WTC11 (cell line): ENCODE measurements at regions not wholly inside any gene's neighbourhood (a gene's known extent, or its start where the extent isn't known, plus 50 kb on each side); places are given as distances from the start of the nearest gene placed in this dataset.

Experiments
- ATAC-seq: fragments of 200-7000 bp; cut with Tn5 transposase; 2 replicates; pipeline ENCODE4 v1.10.0; 2021; ENCODE audit warnings: mild to moderate bottlenecking, moderate library complexity
- CTCF ChIA-PET: fragments of 300-600 bp; sonication (Branson Sonifier 250); formaldehyde crosslinking; loops from one replicate; lab custom pipeline; 2021; ENCODE audit warnings: antibody characterized with exemption; lab: Charles Lee
- POLR2A ChIA-PET: fragments of 350-600 bp; sonication (Branson Sonifier 250); formaldehyde crosslinking; loops from one replicate; lab custom pipeline; 2021; ENCODE audit warnings: antibody characterized with exemption; lab: Charles Lee
- DNase-seq: peaks from one replicate; pipeline ENCODE4 v3.0.0; 2021; ENCODE audit warnings: low spot score
- H3K27ac Mint-ChIP-seq: 2 replicates; pipeline ENCODE4 v1.8.0; 2021; ENCODE audit warnings: mixed read lengths
- H3K27me3 Mint-ChIP-seq: 2 replicates; pipeline ENCODE4 v1.8.0; 2021; ENCODE audit warnings: low read depth, mild to moderate bottlenecking, moderate library complexity, mixed read lengths
- H3K36me3 Mint-ChIP-seq: 2 replicates; pipeline ENCODE4 v1.8.0; 2021; ENCODE audit warnings: mixed read lengths
- H3K4me1 Mint-ChIP-seq: 2 replicates; pipeline ENCODE4 v1.8.0; 2022; ENCODE audit warnings: mixed read lengths
- H3K4me3 Mint-ChIP-seq: 2 replicates; pipeline ENCODE4 v1.8.0; 2021; ENCODE audit warnings: mild to moderate bottlenecking, moderate library complexity, mixed read lengths
- H3K9me3 Mint-ChIP-seq: 2 replicates; pipeline ENCODE4 v1.8.0; 2021; ENCODE audit warnings: mixed read lengths
- ATF2 ChIP-seq: sonication (generic); formaldehyde crosslinking; IDR thresholded peaks from 2 replicates; pipeline ENCODE4 v1.8.1; 2022; ENCODE audit warnings: low read depth, missing genetic modification reagents, borderline replicate concordance
- CBFB ChIP-seq: sonication (generic); formaldehyde crosslinking; IDR thresholded peaks from 2 replicates; pipeline ENCODE4 v1.8.1; 2022; ENCODE audit warnings: mild to moderate bottlenecking, low read depth, missing genetic modification reagents
- ETV6 ChIP-seq: sonication (generic); formaldehyde crosslinking; IDR thresholded peaks from 2 replicates; pipeline ENCODE4 v1.8.1; 2022; ENCODE audit warnings: mild to moderate bottlenecking, missing genetic modification reagents
- FOXJ3 ChIP-seq: sonication (generic); formaldehyde crosslinking; IDR thresholded peaks from 2 replicates; pipeline ENCODE4 v1.9.0; 2021; ENCODE audit warnings: missing genetic modification reagents, mild to moderate bottlenecking, borderline replicate concordance
- FOXP1 ChIP-seq: sonication (generic); formaldehyde crosslinking; IDR thresholded peaks from 2 replicates; pipeline ENCODE4 v1.8.0; 2022; ENCODE audit warnings: missing genetic modification reagents, mild to moderate bottlenecking, moderate library complexity, borderline replicate concordance
- IRF1 ChIP-seq: sonication (generic); formaldehyde crosslinking; IDR thresholded peaks from 2 replicates; pipeline ENCODE4 v1.8.0; 2023; ENCODE audit warnings: missing genetic modification reagents
- JUN ChIP-seq: sonication (generic); formaldehyde crosslinking; IDR thresholded peaks from 2 replicates; pipeline ENCODE4 v1.8.0; 2023; ENCODE audit warnings: mild to moderate bottlenecking, missing genetic modification reagents
- KAT7 ChIP-seq: sonication (generic); formaldehyde crosslinking; IDR thresholded peaks from 2 replicates; pipeline ENCODE4 v1.8.1; 2023; ENCODE audit warnings: missing genetic modification reagents, mild to moderate bottlenecking, borderline replicate concordance
- MYBL2 ChIP-seq: sonication (generic); formaldehyde crosslinking; IDR thresholded peaks from 2 replicates; pipeline ENCODE4 v1.8.1; 2023; ENCODE audit warnings: mild to moderate bottlenecking, moderate library complexity, missing genetic modification reagents
- NFE2L1 ChIP-seq: sonication (generic); formaldehyde crosslinking; IDR thresholded peaks from 2 replicates; pipeline ENCODE4 v1.8.1; 2023; ENCODE audit warnings: missing genetic modification reagents
- NR1H2 ChIP-seq: sonication (generic); formaldehyde crosslinking; IDR thresholded peaks from 2 replicates; pipeline ENCODE4 v1.9.0; 2021; ENCODE audit warnings: mild to moderate bottlenecking, moderate library complexity, missing genetic modification reagents
- NR3C1 ChIP-seq: sonication (generic); formaldehyde crosslinking; conservative IDR thresholded peaks from 2 replicates; pipeline ENCODE4 v1.8.1; 2023; ENCODE audit warnings: low read depth, mild to moderate bottlenecking, missing genetic modification reagents
- OVOL2 ChIP-seq: fragments of 250-450 bp; sonication (Bioruptor Pico); IDR thresholded peaks from 2 replicates; pipeline ENCODE4 v1.9.0; 2021; ENCODE audit warnings: mild to moderate bottlenecking, borderline replicate concordance
- PREB ChIP-seq: sonication (generic); formaldehyde crosslinking; IDR thresholded peaks from 2 replicates; pipeline ENCODE4 v1.8.1; 2022; ENCODE audit warnings: mild to moderate bottlenecking, missing genetic modification reagents, moderate library complexity, borderline replicate concordance
- RELA ChIP-seq: sonication (generic); formaldehyde crosslinking; IDR thresholded peaks from 2 replicates; pipeline ENCODE4 v1.8.1; 2022; ENCODE audit warnings: missing genetic modification reagents, mild to moderate bottlenecking, borderline replicate concordance
- ZMAT4 ChIP-seq: fragments of 250-450 bp; sonication (Bioruptor Pico); IDR thresholded peaks from 2 replicates; pipeline ENCODE4 v1.9.0; 2021; ENCODE audit warnings: mild to moderate bottlenecking
- ZNF121 ChIP-seq: sonication (generic); formaldehyde crosslinking; IDR thresholded peaks from 2 replicates; pipeline ENCODE4 v1.8.0; 2023; ENCODE audit warnings: missing genetic modification reagents
- ZNF317 ChIP-seq: sonication (generic); formaldehyde crosslinking; IDR thresholded peaks from 2 replicates; pipeline ENCODE4 v1.8.1; 2023; ENCODE audit warnings: low read depth, mild to moderate bottlenecking, moderate library complexity, missing genetic modification reagents, borderline replicate concordance
- ZNF671 ChIP-seq: fragments of 250-450 bp; sonication (Bioruptor Pico); IDR thresholded peaks from 2 replicates; pipeline ENCODE4 v1.8.0; 2021; ENCODE audit warnings: mild to moderate bottlenecking
- TF ChIP-seq, protein P1 (sequence below): sonication (generic); formaldehyde crosslinking; IDR thresholded peaks from 2 replicates; pipeline ENCODE4 v1.8.0; 2022; ENCODE audit warnings: mild to moderate bottlenecking, missing genetic modification reagents
- TF ChIP-seq, protein P2 (sequence below): fragments of 250-450 bp; sonication (Bioruptor Pico); conservative IDR thresholded peaks from 2 replicates; pipeline ENCODE4 v1.9.0; 2021; ENCODE audit warnings: mild to moderate bottlenecking
- TF ChIP-seq, protein P3 (sequence below): sonication (generic); formaldehyde crosslinking; IDR thresholded peaks from 2 replicates; pipeline ENCODE4 v1.8.1; 2023; ENCODE audit warnings: mild to moderate bottlenecking, missing genetic modification reagents

GRCh38 chr3:76872999-76873398 is 166.9 kb upstream of the ROBO2 start (continued):
- TF ChIP-seq IRF1 (CRISPR knock-in tag): no peak

DNA sequence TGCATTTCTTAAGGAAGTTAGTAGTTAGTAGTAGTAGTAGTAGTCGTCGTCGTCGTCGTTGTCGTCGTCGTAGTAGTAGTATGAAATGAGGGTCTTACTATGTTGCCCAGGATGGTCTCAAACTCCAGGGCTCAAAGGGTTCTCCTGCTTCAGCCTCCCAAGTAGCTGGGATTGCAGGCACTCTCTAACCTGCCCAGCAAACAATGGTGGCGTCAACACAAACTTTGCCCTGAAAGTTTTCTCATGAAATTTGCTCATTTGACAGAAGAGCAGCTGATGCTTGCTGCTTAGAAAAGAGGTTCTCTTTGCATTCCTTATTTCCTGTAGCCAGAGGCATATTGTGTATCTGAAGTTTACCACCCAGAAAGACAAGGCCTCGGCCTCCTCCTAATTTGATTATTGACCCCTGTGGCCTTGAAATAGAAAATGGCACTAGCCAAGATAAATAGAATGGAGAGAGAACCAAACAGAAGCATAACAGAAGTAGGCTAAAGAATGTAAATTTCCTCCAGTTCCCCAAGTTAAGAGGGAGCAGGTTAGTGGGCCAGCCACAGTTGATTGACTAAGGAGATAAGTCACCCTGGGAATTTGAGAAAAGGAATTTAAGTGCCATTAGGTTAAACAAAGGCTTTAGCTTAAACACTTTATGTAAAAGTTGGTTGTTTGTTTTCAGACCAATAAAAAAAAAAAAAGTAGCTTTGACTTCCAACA is 166.2 kb upstream of the ROBO2 start:
- TF ChIP-seq PREB (CRISPR knock-in tag) (no peak), ZMAT4 (CRISPR knock-in tag) (no peak), JUN (CRISPR knock-in tag) (no peak), ZNF121 (peak; percentile 75), ATF2 (CRISPR knock-in tag) (no peak)
- TF ChIP-seq, protein P1, sequence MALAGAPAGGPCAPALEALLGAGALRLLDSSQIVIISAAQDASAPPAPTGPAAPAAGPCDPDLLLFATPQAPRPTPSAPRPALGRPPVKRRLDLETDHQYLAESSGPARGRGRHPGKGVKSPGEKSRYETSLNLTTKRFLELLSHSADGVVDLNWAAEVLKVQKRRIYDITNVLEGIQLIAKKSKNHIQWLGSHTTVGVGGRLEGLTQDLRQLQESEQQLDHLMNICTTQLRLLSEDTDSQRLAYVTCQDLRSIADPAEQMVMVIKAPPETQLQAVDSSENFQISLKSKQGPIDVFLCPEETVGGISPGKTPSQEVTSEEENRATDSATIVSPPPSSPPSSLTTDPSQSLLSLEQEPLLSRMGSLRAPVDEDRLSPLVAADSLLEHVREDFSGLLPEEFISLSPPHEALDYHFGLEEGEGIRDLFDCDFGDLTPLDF (CRISPR knock-in tag): no peak
- TF ChIP-seq, all 79 proteins: peak for 1
- ChIA-PET POLR2A (no interaction called here), CTCF (no interaction called here)
- Mint-ChIP-seq H3K27me3 (no peaks in the 10 kb centered on the region), H3K4me1 (peaks cover 11% of the 10 kb centered on the region), H3K27ac (no peak overlapping the region), H3K4me3 (no peak overlapping the region), H3K36me3 (peaks cover 3% of the 10 kb centered on the region; the same call in 1 of the 2 replicates), H3K9me3 (peaks cover 13% of the 10 kb centered on the region; the same call in 1 of the 2 replicates)
- DNase-seq (no peak), ATAC-seq (peak; percentile 71)

DNA sequence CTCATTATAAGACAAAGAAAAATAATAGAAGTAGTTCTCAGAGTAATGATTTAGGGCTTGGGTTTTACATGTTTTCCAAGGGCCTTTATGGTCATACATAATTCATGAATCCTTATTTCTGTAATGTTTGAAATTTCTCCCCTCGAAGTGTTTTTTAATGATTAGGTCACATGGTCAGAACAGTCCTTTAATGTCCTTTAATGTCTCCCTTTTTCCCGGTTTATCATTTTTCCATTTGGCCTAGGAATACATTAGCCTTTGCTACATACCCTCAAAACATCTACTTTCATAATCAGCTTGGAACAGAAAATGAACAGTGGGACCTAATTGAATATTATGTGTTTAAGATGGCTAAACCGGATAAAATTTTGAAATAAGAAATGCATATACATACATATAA is 159.9 kb upstream of the ROBO2 start:
- no peak for DNase-seq
- Mint-ChIP-seq H3K4me1 (no peaks in the 10 kb centered on the region), H3K27ac (no peak overlapping the region), H3K4me3 (no peak overlapping the region), H3K9me3 (peaks cover 2% of the 10 kb centered on the region; the same call in 1 of the 2 replicates), H3K27me3 (no peaks in the 10 kb centered on the region), H3K36me3 (no peaks in the 10 kb centered on the region)
- ChIA-PET POLR2A (no interaction called here), CTCF (no interaction called here)
- ATAC-seq: no peak
- TF ChIP-seq MYBL2 (CRISPR knock-in tag) (no peak), ZNF671 (CRISPR knock-in tag) (no peak), NR1H2 (CRISPR knock-in tag) (no peak), CBFB (CRISPR knock-in tag) (no peak), ZNF317 (CRISPR knock-in tag) (no peak), FOXP1 (CRISPR knock-in tag) (no peak), ATF2 (CRISPR knock-in tag) (no peak), ETV6 (no peak), NFE2L1 (no peak), NR3C1 (CRISPR knock-in tag) (no peak), OVOL2 (CRISPR knock-in tag) (no peak), KAT7 (CRISPR knock-in tag) (no peak), FOXJ3 (CRISPR knock-in tag) (no peak), RELA (CRISPR knock-in tag) (no peak)
- TF ChIP-seq, protein P2, sequence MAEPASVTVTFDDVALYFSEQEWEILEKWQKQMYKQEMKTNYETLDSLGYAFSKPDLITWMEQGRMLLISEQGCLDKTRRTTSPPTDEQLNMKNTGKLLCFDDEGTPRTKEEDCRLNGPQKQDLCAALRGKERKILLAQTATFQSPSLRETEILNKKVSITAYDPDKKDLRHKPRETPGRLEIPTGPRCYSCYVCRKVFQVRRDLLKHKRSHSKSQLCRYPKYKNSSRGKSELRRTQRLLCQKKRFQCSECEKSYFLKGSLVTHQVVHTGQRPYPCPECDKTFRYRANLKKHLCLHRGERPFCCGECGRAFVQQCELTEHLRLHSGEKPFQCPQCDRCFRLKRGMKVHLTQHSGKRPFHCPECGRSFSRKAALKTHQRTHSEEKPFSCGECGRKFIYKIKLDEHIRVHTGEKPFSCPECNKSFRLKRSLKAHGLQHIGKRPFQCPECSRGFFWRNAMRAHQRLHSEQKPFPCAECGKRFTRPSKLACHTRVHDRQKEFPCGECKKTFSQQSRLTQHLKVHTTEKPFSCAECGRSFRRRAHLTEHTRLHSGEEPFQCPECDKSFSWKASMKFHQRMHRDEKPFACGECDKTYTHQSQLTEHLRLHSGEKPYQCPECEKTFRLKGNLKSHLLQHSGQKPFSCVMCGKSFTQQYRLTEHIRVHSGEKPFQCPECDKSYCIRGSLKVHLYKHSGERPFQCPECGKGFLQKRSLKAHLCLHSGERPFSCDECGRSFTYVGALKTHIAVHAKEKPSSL: no peak
- TF ChIP-seq, protein P3, sequence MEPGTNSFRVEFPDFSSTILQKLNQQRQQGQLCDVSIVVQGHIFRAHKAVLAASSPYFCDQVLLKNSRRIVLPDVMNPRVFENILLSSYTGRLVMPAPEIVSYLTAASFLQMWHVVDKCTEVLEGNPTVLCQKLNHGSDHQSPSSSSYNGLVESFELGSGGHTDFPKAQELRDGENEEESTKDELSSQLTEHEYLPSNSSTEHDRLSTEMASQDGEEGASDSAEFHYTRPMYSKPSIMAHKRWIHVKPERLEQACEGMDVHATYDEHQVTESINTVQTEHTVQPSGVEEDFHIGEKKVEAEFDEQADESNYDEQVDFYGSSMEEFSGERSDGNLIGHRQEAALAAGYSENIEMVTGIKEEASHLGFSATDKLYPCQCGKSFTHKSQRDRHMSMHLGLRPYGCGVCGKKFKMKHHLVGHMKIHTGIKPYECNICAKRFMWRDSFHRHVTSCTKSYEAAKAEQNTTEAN: no peak
